ENCODE measurements at regions not wholly inside any gene's neighbourhood (a gene's known extent, or its start where the extent isn't known, plus 50 kb on each side); places are given as distances from the start of the nearest gene placed in this dataset.

- no peak for TF ChIP-seq USF2 (IDR thresholded peaks at IDR 0.05; ENCODE audit: borderline replicate concordance, low read depth, low read length)
- no peak; the same call in 1 of the 2 replicates for TF ChIP-seq PBX3 (IDR thresholded peaks at IDR 0.05)
- no peak for TF ChIP-seq FOXM1 (IDR thresholded peaks at IDR 0.05; ENCODE audit: low read depth)
- peak; percentile 68 for TF ChIP-seq TCF12 (IDR thresholded peaks at IDR 0.05)
- TF ChIP-seq TEAD4 (IDR thresholded peaks at IDR 0.05; ENCODE audit: borderline replicate concordance, insufficient read depth): no peak
- TF ChIP-seq POLR2AphosphoS5 (IDR thresholded peaks at IDR 0.05; ENCODE audit: low read depth, low read length): no peak
- TF ChIP-seq CHD2 (IDR thresholded peaks at IDR 0.05; ENCODE audit: low read length, partially characterized antibody): peak; percentile 15
Observed at GRCh38 chr1:117678246-117678977, 72.6 kb downstream of the TENT5C start (continued).

GRCh38 chr1:117679299-117679698 is 73.5 kb downstream of the TENT5C start:
- H3K9ac ChIP-seq: no peak overlapping the region
- H2AFZ ChIP-seq (ENCODE audit: low read depth): no peak overlapping the region
- H3K79me2 ChIP-seq (ENCODE audit: insufficient read depth): no peaks in the 10 kb centered on the region
- no peaks in the 10 kb centered on the region for H3K36me3 ChIP-seq (replicated peaks in 1 of 2; ENCODE audit: control insufficient read depth in 1 of 2, insufficient read depth in 2 of 2, low read length in 1 of 2)
- ChIA-PET CTCF (interaction anchor here (1.2 to 6.4 kb wide), 3 partner anchors 75 to 145 kb away, joined by 3 to 27 read pairs (median 4); no protein-coding TSS in a partner anchor), POLR2A (no interaction called here)
- H3K9me2 ChIP-seq: no peaks in the 10 kb centered on the region
- no peaks in the 10 kb centered on the region for H3K9me3 ChIP-seq
- WGBS (ENCODE audit: low lambda C conversion rate): 79% methylated on average over 3 of the region's 3 CpGs
- H3K27me3 ChIP-seq (ENCODE audit: insufficient read depth): no peaks in the 10 kb centered on the region
- H4K20me1 ChIP-seq (ENCODE audit: insufficient read depth): no peaks in the 10 kb centered on the region
- no peak overlapping the region for H3K4me2 ChIP-seq
- no peak overlapping the region for H3K4me3 ChIP-seq (ENCODE audit: low read depth in 2 of 2, low read length in 1 of 2)
- no peak for DNase-seq
- H3K27ac ChIP-seq (ENCODE audit: low read depth in 2 of 2, low read length in 1 of 2): peak overlapping the region; percentile 22 to 60; a peak in 2 of 4 replicates
- TF ChIP-seq USF2 (IDR thresholded peaks at IDR 0.05; ENCODE audit: borderline replicate concordance, low read depth, low read length) (no peak), IRF3 (IDR thresholded peaks at IDR 0.05; ENCODE audit: low read depth, low read length) (no peak), REST (IDR thresholded peaks at IDR 0.05; ENCODE audit: low read depth, low read length) (no peak), TCF12 (IDR thresholded peaks at IDR 0.05) (no peak), RFX5 (IDR thresholded peaks at IDR 0.05; ENCODE audit: low read length) (no peak), RXRA (IDR thresholded peaks at IDR 0.05; ENCODE audit: borderline replicate concordance, low read depth) (no peak), SIN3A (IDR thresholded peaks at IDR 0.05; ENCODE audit: borderline replicate concordance, low read depth, low read length) (no peak), RCOR1 (IDR thresholded peaks at IDR 0.05; ENCODE audit: low read length) (no peak)
- H3K4me1 ChIP-seq (ENCODE audit: control insufficient read depth in 1 of 2, insufficient read depth in 2 of 2, low read depth in 1 of 2, low read length in 1 of 2): peaks cover 4 to 31% of the 10 kb centered on the region in 2 experiments
- H3F3A ChIP-seq (replicated peaks; ENCODE audit: insufficient read depth): no peaks in the 10 kb centered on the region

All from SK-N-SH (cell line).